ENCODE measurements at regions not wholly inside any gene's neighbourhood (a gene's known extent, or its start where the extent isn't known, plus 50 kb on each side); places are given as distances from the start of the nearest gene placed in this dataset.
"Not testable (repeated sequence)": the region's sequence is repeated elsewhere in the genome, so short reads cannot be mapped to it uniquely, and the experiment has no call there.

- intact Hi-C loops (cut with micrococcal nuclease): loop anchor here in 1 of 2 donors (10.0 kb wide), 1 partner anchor 64 kb away; no protein-coding TSS in a partner anchor
- ChIA-PET CTCF (no interaction called here), POLR2A (no interaction called here)
- no peaks in the 10 kb centered on the region for H3K4me1 ChIP-seq (ENCODE audit: control insufficient read depth in 2 of 2, insufficient read depth in 2 of 2, low read length in 2 of 2)
- H3K4me3 Mint-ChIP-seq: no peak overlapping the region
- no peaks in the 10 kb centered on the region for H3K4me1 Mint-ChIP-seq
- H3K36me3 ChIP-seq (ENCODE audit: control insufficient read depth in 2 of 3, insufficient read depth in 3 of 3, low read length in 3 of 3): no peaks in the 10 kb centered on the region
- no peaks in the 10 kb centered on the region for H3K9me3 ChIP-seq (ENCODE audit: control insufficient read depth in 2 of 3, low read length in 3 of 3)
- no peak for DNase-seq
- no peak for ATAC-seq
- no peak overlapping the region for H3K4me3 ChIP-seq (ENCODE audit: low read length)
- H3K9me3 Mint-ChIP-seq: peaks cover 0 to 17% (median 4%) of the 10 kb centered on the region in 11 donors
- H3K27me3 ChIP-seq (ENCODE audit: control insufficient read depth in 2 of 2, insufficient read depth in 2 of 2, low read length in 2 of 2): no peaks in the 10 kb centered on the region
- no peaks in the 10 kb centered on the region for H3K36me3 Mint-ChIP-seq
- H3K27me3 Mint-ChIP-seq: no peaks in the 10 kb centered on the region
- no peak overlapping the region for H3K27ac Mint-ChIP-seq
- no peak overlapping the region for H3K27ac ChIP-seq (ENCODE audit: low read depth, low read length)
These were observed 55.7 kb upstream of the FAT3 start for GRCh38 chr11:92168936-92169335.

GRCh38 chr11:92167571-92167970 is 57.0 kb upstream of the FAT3 start:
- no peaks in the 10 kb centered on the region for H3K36me3 Mint-ChIP-seq
- no peak overlapping the region for H3K27ac Mint-ChIP-seq
- no peak overlapping the region for H3K4me3 Mint-ChIP-seq
- no peaks in the 10 kb centered on the region for H3K9me3 ChIP-seq (ENCODE audit: control insufficient read depth in 2 of 3, low read length in 3 of 3)
- H3K4me3 ChIP-seq (ENCODE audit: low read length): no peak overlapping the region
- DNase-seq: no peak
- no peaks in the 10 kb centered on the region for H3K27me3 ChIP-seq (ENCODE audit: control insufficient read depth in 2 of 2, insufficient read depth in 2 of 2, low read length in 2 of 2)
- no peaks in the 10 kb centered on the region for H3K4me1 Mint-ChIP-seq
- no peak overlapping the region for H3K27ac ChIP-seq (ENCODE audit: low read depth, low read length)
- intact Hi-C loops (cut with micrococcal nuclease): loop anchor here in 1 of 2 donors (10.0 kb wide), 1 partner anchor 63 kb away; no protein-coding TSS in a partner anchor
- H3K27me3 Mint-ChIP-seq: no peaks in the 10 kb centered on the region
- CTCF ChIA-PET: no interaction called here
- no peak for ATAC-seq
- H3K4me1 ChIP-seq (ENCODE audit: control insufficient read depth in 2 of 2, insufficient read depth in 2 of 2, low read length in 2 of 2): no peaks in the 10 kb centered on the region
- peaks cover 0 to 19% (median 4%) of the 10 kb centered on the region in 11 donors for H3K9me3 Mint-ChIP-seq
- H3K36me3 ChIP-seq (ENCODE audit: control insufficient read depth in 2 of 3, insufficient read depth in 3 of 3, low read length in 3 of 3): no peaks in the 10 kb centered on the region
- POLR2A ChIA-PET: no interaction called here

GRCh38 chr11:92166335-92166734 is 58.3 kb upstream of the FAT3 start:
- Histone ChIP-seq H3K27ac (ENCODE audit: low read depth, low read length) (no peak overlapping the region), H3K27me3 (ENCODE audit: control insufficient read depth in 2 of 2, insufficient read depth in 2 of 2, low read length in 2 of 2) (no peaks in the 10 kb centered on the region), H3K9me3 (ENCODE audit: control insufficient read depth in 2 of 3, low read length in 3 of 3) (no peaks in the 10 kb centered on the region), H3K36me3 (ENCODE audit: control insufficient read depth in 2 of 3, insufficient read depth in 3 of 3, low read length in 3 of 3) (no peaks in the 10 kb centered on the region), H3K4me3 (ENCODE audit: low read length) (no peak overlapping the region), H3K4me1 (ENCODE audit: control insufficient read depth in 2 of 2, insufficient read depth in 2 of 2, low read length in 2 of 2) (no peaks in the 10 kb centered on the region)
- intact Hi-C loops (cut with micrococcal nuclease): loop anchor here in 1 of 2 donors (10.0 kb wide), 1 partner anchor 62 kb away; no protein-coding TSS in a partner anchor
- no peak overlapping the region for H3K4me3 Mint-ChIP-seq
- H3K4me1 Mint-ChIP-seq: no peaks in the 10 kb centered on the region
- no peak for ATAC-seq
- H3K36me3 Mint-ChIP-seq: no peaks in the 10 kb centered on the region
- H3K27ac Mint-ChIP-seq: no peak overlapping the region
- H3K27me3 Mint-ChIP-seq: no peaks in the 10 kb centered on the region
- POLR2A ChIA-PET: no interaction called here
- DNase-seq: no peak
- peaks cover 0 to 19% (median 4%) of the 10 kb centered on the region in 11 donors for H3K9me3 Mint-ChIP-seq
- CTCF ChIA-PET: no interaction called here

- no peaks in the 10 kb centered on the region for H3K27me3 Mint-ChIP-seq
- H3K27ac Mint-ChIP-seq: no peak overlapping the region
- no peaks in the 10 kb centered on the region for H3K9me3 ChIP-seq (ENCODE audit: control insufficient read depth in 2 of 3, low read length in 3 of 3)
- H3K4me1 ChIP-seq (ENCODE audit: control insufficient read depth in 2 of 2, insufficient read depth in 2 of 2, low read length in 2 of 2): no peaks in the 10 kb centered on the region
- no peaks in the 10 kb centered on the region for H3K4me1 Mint-ChIP-seq
- H3K9me3 Mint-ChIP-seq: peaks cover 0 to 12% (median 2%) of the 10 kb centered on the region in 11 donors
- ChIA-PET CTCF (no interaction called here), POLR2A (no interaction called here)
- no peaks in the 10 kb centered on the region for H3K36me3 Mint-ChIP-seq
- H3K27ac ChIP-seq (ENCODE audit: low read depth, low read length): no peak overlapping the region
- no peak overlapping the region for H3K4me3 ChIP-seq (ENCODE audit: low read length)
- ATAC-seq: no peak
- no peak for DNase-seq
- intact Hi-C loops (cut with micrococcal nuclease): loop anchor here in 1 of 2 donors (10.0 kb wide), 1 partner anchor 59 kb away; no protein-coding TSS in a partner anchor
- H3K4me3 Mint-ChIP-seq: no peak overlapping the region
- no peaks in the 10 kb centered on the region for H3K36me3 ChIP-seq (ENCODE audit: control insufficient read depth in 2 of 3, insufficient read depth in 3 of 3, low read length in 3 of 3)
- no peaks in the 10 kb centered on the region for H3K27me3 ChIP-seq (ENCODE audit: control insufficient read depth in 2 of 2, insufficient read depth in 2 of 2, low read length in 2 of 2)
These were observed 60.7 kb upstream of the FAT3 start for GRCh38 chr11:92163879-92164278.

DNA sequence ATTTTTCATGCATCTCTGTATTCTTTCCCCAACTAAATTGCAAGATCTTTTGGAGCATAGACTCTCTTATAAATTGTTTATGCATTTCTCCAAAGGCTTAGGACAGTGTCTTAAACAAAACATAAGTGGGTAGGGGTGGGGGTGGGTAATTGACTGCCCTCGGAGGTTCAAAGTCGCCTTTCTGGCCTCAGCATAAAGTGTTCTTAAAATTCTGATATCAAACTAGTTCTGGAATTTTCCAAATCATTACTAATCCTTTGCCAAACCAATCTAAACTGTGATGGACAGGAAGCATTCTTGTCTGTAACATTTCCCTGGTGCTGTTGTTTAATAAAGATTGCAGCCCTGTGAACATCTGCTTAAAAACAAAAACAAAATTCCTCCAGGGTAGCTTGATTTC is 61.8 kb upstream of the FAT3 start:
- Histone ChIP-seq H3K36me3 (ENCODE audit: control insufficient read depth in 2 of 3, insufficient read depth in 3 of 3, low read length in 3 of 3) (no peaks in the 10 kb centered on the region), H3K27ac (ENCODE audit: low read depth, low read length) (no peak overlapping the region), H3K9me3 (ENCODE audit: control insufficient read depth in 2 of 3, low read length in 3 of 3) (no peaks in the 10 kb centered on the region), H3K27me3 (ENCODE audit: control insufficient read depth in 2 of 2, insufficient read depth in 2 of 2, low read length in 2 of 2) (no peaks in the 10 kb centered on the region), H3K4me3 (ENCODE audit: low read length) (no peak overlapping the region), H3K4me1 (ENCODE audit: control insufficient read depth in 2 of 2, insufficient read depth in 2 of 2, low read length in 2 of 2) (no peaks in the 10 kb centered on the region)
- intact Hi-C loops (cut with micrococcal nuclease): loop anchor here in 1 of 2 donors (10.0 kb wide), 1 partner anchor 58 kb away; no protein-coding TSS in a partner anchor
- no peak for ATAC-seq
- ChIA-PET POLR2A (no interaction called here), CTCF (no interaction called here)
- H3K27me3 Mint-ChIP-seq: no peaks in the 10 kb centered on the region
- no peak overlapping the region for H3K27ac Mint-ChIP-seq
- no peak overlapping the region for H3K4me3 Mint-ChIP-seq
- no peaks in the 10 kb centered on the region for H3K4me1 Mint-ChIP-seq
- no peaks in the 10 kb centered on the region for H3K36me3 Mint-ChIP-seq
- DNase-seq: no peak
- peaks cover 0 to 8% (median 2%) of the 10 kb centered on the region in 11 donors for H3K9me3 Mint-ChIP-seq

DNA sequence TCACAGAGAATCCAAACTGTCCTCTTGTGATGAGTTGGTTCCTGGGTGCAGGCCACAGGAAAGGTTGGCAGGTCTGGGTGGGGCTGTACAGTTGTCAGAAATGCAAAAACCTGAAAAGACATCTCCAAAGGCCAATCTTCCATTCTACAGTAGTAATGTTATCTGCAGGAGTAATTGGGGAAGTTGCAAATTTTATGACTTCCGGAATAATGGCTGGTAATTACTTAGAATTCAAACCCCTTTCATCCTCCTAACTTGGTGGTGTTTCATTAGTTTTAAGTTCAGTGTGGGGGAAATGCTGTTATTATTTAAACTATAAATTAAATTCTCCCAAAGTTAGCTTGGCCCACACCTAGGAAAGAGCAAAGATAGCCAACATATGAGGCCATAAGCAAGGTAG is 64.7 kb upstream of the FAT3 start:
- H3K36me3 Mint-ChIP-seq: no peaks in the 10 kb centered on the region
- ChIA-PET POLR2A (no interaction called here), CTCF (no interaction called here)
- no peak overlapping the region for H3K4me3 ChIP-seq (ENCODE audit: low read length)
- no peaks in the 10 kb centered on the region for H3K36me3 ChIP-seq (ENCODE audit: control insufficient read depth in 2 of 3, insufficient read depth in 3 of 3, low read length in 3 of 3)
- no peak overlapping the region for H3K4me3 Mint-ChIP-seq
- intact Hi-C loops (cut with micrococcal nuclease): loop anchor here in 1 of 2 donors (10.0 kb wide), 1 partner anchor 55 kb away; no protein-coding TSS in a partner anchor
- H3K4me1 ChIP-seq (ENCODE audit: control insufficient read depth in 2 of 2, insufficient read depth in 2 of 2, low read length in 2 of 2): no peaks in the 10 kb centered on the region
- H3K27me3 Mint-ChIP-seq: no peaks in the 10 kb centered on the region
- DNase-seq (no peak), ATAC-seq (no peak)
- no peak overlapping the region for H3K27ac Mint-ChIP-seq
- H3K27me3 ChIP-seq (ENCODE audit: control insufficient read depth in 2 of 2, insufficient read depth in 2 of 2, low read length in 2 of 2): no peaks in the 10 kb centered on the region
- H3K9me3 ChIP-seq (ENCODE audit: control insufficient read depth in 2 of 3, low read length in 3 of 3): no peaks in the 10 kb centered on the region
- peaks cover 0 to 12% (median 4%) of the 10 kb centered on the region in 11 donors for H3K9me3 Mint-ChIP-seq
- H3K4me1 Mint-ChIP-seq: no peaks in the 10 kb centered on the region
- H3K27ac ChIP-seq (ENCODE audit: low read depth, low read length): no peak overlapping the region

DNA sequence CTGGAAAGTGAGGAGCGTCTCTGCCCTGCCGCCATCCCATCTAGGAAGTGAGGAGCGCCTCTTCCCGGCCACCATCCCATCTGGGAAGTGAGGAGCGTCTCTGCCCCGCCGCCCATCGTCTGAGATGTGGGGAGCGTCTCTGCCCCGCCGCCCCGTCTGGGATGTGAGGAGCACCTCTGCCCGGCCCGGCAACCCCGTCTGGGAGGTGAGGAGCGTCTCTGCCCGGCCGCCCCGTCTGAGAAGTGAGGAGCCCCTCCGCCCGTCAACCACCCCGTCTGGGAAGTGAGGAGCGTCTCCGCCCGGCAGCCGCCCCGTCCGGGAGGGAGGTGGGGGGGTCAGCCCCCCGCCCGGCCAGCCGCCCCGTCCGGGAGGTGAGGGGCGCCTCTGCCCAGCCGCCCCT is 67.2 kb upstream of the FAT3 start:
- H3K4me3 Mint-ChIP-seq; H3K27me3 Mint-ChIP-seq; ATAC-seq; H3K9me3 ChIP-seq (ENCODE audit: control insufficient read depth in 2 of 3, low read length in 3 of 3); H3K36me3 Mint-ChIP-seq; POLR2A ChIA-PET; H3K4me1 ChIP-seq (ENCODE audit: control insufficient read depth in 2 of 2, insufficient read depth in 2 of 2, low read length in 2 of 2); H3K27ac ChIP-seq (ENCODE audit: low read depth, low read length); H3K27ac Mint-ChIP-seq; H3K4me3 ChIP-seq (ENCODE audit: low read length); H3K27me3 ChIP-seq (ENCODE audit: control insufficient read depth in 2 of 2, insufficient read depth in 2 of 2, low read length in 2 of 2); H3K36me3 ChIP-seq (ENCODE audit: control insufficient read depth in 2 of 3, insufficient read depth in 3 of 3, low read length in 3 of 3); CTCF ChIA-PET; intact Hi-C loops (cut with micrococcal nuclease); H3K4me1 Mint-ChIP-seq; DNase-seq: not testable (repeated sequence)
- H3K9me3 Mint-ChIP-seq: peaks cover 0 to 12% (median 4%) of the 10 kb centered on the region in 11 donors

Measured in naive thymus-derived CD4-positive, alpha-beta T cell (primary cell).